AG04450 (cell line): ENCODE measurements at regions not wholly inside any gene's neighbourhood (a gene's known extent, or its start where the extent isn't known, plus 50 kb on each side); places are given as distances from the start of the nearest gene placed in this dataset.
"Not testable (repeated sequence)": the region's sequence is repeated elsewhere in the genome, so short reads cannot be mapped to it uniquely, and the experiment has no call there.

Experiments used
- CTCF ChIA-PET: fragments of 300-600, 350-600 bp; formaldehyde crosslinking; extraction: SDS; loops from one replicate; lab custom pipeline; 2022; ENCODE audit warnings: antibody characterized with exemption, inconsistent platforms; lab: Charles Lee
- POLR2A ChIA-PET: fragments of 350-600 bp; formaldehyde crosslinking; extraction: SDS; loops from one replicate; lab custom pipeline; 2021; ENCODE audit warnings: antibody characterized with exemption, inconsistent platforms; lab: Yijun Ruan, JAX
- DNase-seq: peaks from one replicate; pipeline ENCODE4 v3.0.0-alpha.2; 2011; ENCODE audit warnings: low read depth, low spot score
- H3K27ac ChIP-seq: one replicate; pipeline ENCODE4 v1.5.1; 2012; ENCODE audit warnings: low read depth, low read length, control low read depth
- H3K27me3 ChIP-seq: one replicate; pipeline ENCODE4 v1.6.0; 2012; ENCODE audit warnings: low read length; ENCODE audit not compliant: control insufficient read depth, insufficient read depth
- H3K4me3 ChIP-seq: 2 replicates; pipeline ENCODE4 v1.5.1; 2011; ENCODE audit warnings: mild to moderate bottlenecking, low read depth, low read length, control low read depth
- H3K9me3 ChIP-seq: 2 replicates; pipeline ENCODE4 v1.5.1; 2012; ENCODE audit warnings: low read length; ENCODE audit not compliant: control insufficient read depth, insufficient read depth
- TF ChIP-seq, protein P1 (sequence below): IDR thresholded peaks from 2 replicates; pipeline ENCODE4 v1.5.1; 2011; ENCODE audit warnings: low read depth, low read length, control low read depth, inconsistent platforms

DNA sequence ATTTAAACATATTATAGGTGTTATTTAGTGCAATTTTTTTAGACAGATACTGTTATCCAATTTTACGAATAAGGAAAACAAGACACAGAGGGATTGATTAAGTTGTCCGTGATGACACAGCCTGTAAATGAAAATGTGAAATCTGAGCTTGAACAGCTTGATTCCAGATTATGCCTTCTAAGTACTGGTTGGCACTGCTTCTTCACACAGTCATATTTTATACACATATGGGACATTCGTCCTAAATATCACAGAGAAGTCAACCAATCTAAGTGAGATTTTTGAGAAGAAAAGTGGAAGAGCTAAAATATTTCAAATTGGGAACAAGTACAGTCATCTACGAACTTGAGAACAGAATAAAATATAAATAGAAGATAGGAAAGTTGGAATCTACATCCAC lies 756.3 kb downstream of the BCKDHB start:
- Histone ChIP-seq H3K27ac (no peak overlapping the region), H3K4me3 (no peak overlapping the region), H3K9me3 (no peaks in the 10 kb centered on the region), H3K27me3 (no peaks in the 10 kb centered on the region)
- TF ChIP-seq, protein P1, sequence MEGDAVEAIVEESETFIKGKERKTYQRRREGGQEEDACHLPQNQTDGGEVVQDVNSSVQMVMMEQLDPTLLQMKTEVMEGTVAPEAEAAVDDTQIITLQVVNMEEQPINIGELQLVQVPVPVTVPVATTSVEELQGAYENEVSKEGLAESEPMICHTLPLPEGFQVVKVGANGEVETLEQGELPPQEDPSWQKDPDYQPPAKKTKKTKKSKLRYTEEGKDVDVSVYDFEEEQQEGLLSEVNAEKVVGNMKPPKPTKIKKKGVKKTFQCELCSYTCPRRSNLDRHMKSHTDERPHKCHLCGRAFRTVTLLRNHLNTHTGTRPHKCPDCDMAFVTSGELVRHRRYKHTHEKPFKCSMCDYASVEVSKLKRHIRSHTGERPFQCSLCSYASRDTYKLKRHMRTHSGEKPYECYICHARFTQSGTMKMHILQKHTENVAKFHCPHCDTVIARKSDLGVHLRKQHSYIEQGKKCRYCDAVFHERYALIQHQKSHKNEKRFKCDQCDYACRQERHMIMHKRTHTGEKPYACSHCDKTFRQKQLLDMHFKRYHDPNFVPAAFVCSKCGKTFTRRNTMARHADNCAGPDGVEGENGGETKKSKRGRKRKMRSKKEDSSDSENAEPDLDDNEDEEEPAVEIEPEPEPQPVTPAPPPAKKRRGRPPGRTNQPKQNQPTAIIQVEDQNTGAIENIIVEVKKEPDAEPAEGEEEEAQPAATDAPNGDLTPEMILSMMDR: no peak
- no peak for DNase-seq
- ChIA-PET POLR2A (no interaction called here), CTCF (no interaction called here)

GRCh38 chr6:80860107-80860506 lies 753.6 kb downstream of the BCKDHB start:
- Histone ChIP-seq H3K27me3 (no peaks in the 10 kb centered on the region), H3K4me3 (no peak overlapping the region), H3K27ac (no peak overlapping the region), H3K9me3 (no peaks in the 10 kb centered on the region)
- TF ChIP-seq, protein P1: no peak
- ChIA-PET POLR2A (no interaction called here), CTCF (no interaction called here)
- no peak for DNase-seq

DNA sequence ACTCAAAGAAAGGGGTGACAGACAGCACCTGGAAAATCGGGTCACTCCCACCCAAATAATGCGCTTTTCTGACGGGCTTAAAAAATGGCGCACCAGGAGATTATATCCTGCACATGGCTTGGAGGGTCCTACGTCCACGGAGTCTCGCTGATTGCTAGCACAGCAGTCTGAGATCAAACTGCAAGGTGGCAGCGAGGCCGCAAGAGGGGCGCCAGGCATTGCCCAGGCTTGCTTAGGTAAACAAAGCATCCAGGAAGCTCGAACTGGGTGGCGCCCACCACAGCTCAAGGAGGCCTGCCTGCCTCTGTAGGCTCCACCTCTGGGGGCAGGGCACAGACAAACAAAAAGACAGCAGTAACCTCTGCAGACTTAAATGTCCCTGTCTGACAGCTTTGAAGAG lies 741.5 kb downstream of the BCKDHB start:
- POLR2A ChIA-PET, CTCF ChIA-PET: not testable (repeated sequence)

GRCh38 chr6:80832337-80832736 lies 725.9 kb downstream of the BCKDHB start:
- DNase-seq: no peak
- Histone ChIP-seq H3K27me3 (no peaks in the 10 kb centered on the region), H3K9me3 (no peaks in the 10 kb centered on the region), H3K4me3 (no peak overlapping the region), H3K27ac (no peak overlapping the region)
- CTCF ChIA-PET: no interaction called here
- TF ChIP-seq, protein P1: no peak
- POLR2A ChIA-PET: no interaction called here

More for the DNA sequence above, 741.5 kb downstream of the BCKDHB start:
- not testable (repeated sequence) for H3K27me3 ChIP-seq, DNase-seq, H3K4me3 ChIP-seq, H3K27ac ChIP-seq, H3K9me3 ChIP-seq

- H3K9me3 ChIP-seq: no peaks in the 10 kb centered on the region
- no peak for DNase-seq
- TF ChIP-seq, protein P1: no peak
- POLR2A ChIA-PET: no interaction called here
- H3K4me3 ChIP-seq: no peak overlapping the region
- no peaks in the 10 kb centered on the region for H3K27me3 ChIP-seq
- no peak overlapping the region for H3K27ac ChIP-seq
- CTCF ChIA-PET: no interaction called here
Measured at GRCh38 chr6:80793411-80793810, 686.9 kb downstream of the BCKDHB start.

GRCh38 chr6:80792151-80792550 lies 685.7 kb downstream of the BCKDHB start:
- POLR2A ChIA-PET: no interaction called here
- H3K27ac ChIP-seq: no peak overlapping the region
- no peak for DNase-seq
- H3K27me3 ChIP-seq: no peaks in the 10 kb centered on the region
- no peaks in the 10 kb centered on the region for H3K9me3 ChIP-seq
- no peak overlapping the region for H3K4me3 ChIP-seq
- TF ChIP-seq, protein P1: no peak
- CTCF ChIA-PET: no interaction called here
